ENCODE measurements at regions not wholly inside any gene's neighbourhood (a gene's known extent, or its start where the extent isn't known, plus 50 kb on each side); places are given as distances from the start of the nearest gene placed in this dataset.

DNA sequence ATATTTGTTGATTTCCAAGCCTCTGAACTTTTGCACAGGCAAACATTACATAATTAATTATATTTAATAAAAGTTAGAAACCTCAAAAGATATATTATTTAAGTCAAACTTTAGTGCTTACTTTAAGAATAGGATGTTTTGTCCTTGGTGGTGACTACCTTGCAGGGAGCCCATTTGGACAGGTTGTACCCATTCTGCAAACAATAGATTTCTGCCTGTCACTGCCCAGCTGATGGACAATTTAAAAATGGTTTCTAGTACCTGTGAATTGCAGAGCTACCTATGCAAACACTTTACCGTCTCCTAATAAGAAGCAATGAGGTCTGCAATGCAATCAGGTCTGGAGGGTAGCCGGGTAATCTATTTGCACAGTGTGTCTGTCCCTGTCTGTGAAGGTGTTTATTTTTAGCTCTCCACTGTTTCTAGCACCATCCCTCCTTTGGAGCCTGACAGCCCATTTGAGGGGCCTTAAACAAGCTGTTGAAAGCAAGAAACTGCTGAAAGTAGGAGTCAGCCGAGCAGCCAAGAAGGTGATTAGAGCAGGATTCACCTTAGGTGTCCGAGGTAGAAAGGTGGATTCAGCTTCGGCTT lies 556.2 kb upstream of the CFAP20DC start:
- TF ChIP-seq ZNF274 (IDR thresholded peaks at IDR 0.05; ENCODE audit: insufficient read depth, insufficient read length): no peak
- TF ChIP-seq, protein P1, sequence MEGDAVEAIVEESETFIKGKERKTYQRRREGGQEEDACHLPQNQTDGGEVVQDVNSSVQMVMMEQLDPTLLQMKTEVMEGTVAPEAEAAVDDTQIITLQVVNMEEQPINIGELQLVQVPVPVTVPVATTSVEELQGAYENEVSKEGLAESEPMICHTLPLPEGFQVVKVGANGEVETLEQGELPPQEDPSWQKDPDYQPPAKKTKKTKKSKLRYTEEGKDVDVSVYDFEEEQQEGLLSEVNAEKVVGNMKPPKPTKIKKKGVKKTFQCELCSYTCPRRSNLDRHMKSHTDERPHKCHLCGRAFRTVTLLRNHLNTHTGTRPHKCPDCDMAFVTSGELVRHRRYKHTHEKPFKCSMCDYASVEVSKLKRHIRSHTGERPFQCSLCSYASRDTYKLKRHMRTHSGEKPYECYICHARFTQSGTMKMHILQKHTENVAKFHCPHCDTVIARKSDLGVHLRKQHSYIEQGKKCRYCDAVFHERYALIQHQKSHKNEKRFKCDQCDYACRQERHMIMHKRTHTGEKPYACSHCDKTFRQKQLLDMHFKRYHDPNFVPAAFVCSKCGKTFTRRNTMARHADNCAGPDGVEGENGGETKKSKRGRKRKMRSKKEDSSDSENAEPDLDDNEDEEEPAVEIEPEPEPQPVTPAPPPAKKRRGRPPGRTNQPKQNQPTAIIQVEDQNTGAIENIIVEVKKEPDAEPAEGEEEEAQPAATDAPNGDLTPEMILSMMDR (IDR thresholded peaks at IDR 0.05 in 2 of 3, conservative IDR thresholded peaks at IDR 0.05 in 1 of 3; ENCODE audit: control insufficient read depth in 2 of 3, extremely low read depth in 1 of 3, insufficient read depth in 1 of 3, low read depth in 3 of 3, low read length in 3 of 3): no peak
- TF ChIP-seq, protein P2, sequence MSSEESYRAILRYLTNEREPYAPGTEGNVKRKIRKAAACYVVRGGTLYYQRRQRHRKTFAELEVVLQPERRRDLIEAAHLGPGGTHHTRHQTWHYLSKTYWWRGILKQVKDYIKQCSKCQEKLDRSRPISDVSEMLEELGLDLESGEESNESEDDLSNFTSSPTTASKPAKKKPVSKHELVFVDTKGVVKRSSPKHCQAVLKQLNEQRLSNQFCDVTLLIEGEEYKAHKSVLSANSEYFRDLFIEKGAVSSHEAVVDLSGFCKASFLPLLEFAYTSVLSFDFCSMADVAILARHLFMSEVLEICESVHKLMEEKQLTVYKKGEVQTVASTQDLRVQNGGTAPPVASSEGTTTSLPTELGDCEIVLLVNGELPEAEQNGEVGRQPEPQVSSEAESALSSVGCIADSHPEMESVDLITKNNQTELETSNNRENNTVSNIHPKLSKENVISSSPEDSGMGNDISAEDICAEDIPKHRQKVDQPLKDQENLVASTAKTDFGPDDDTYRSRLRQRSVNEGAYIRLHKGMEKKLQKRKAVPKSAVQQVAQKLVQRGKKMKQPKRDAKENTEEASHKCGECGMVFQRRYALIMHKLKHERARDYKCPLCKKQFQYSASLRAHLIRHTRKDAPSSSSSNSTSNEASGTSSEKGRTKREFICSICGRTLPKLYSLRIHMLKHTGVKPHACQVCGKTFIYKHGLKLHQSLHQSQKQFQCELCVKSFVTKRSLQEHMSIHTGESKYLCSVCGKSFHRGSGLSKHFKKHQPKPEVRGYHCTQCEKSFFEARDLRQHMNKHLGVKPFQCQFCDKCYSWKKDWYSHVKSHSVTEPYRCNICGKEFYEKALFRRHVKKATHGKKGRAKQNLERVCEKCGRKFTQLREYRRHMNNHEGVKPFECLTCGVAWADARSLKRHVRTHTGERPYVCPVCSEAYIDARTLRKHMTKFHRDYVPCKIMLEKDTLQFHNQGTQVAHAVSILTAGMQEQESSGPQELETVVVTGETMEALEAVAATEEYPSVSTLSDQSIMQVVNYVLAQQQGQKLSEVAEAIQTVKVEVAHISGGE (CRISPR knock-in tag; IDR thresholded peaks at IDR 0.05): no peak
- TF ChIP-seq, protein P3, sequence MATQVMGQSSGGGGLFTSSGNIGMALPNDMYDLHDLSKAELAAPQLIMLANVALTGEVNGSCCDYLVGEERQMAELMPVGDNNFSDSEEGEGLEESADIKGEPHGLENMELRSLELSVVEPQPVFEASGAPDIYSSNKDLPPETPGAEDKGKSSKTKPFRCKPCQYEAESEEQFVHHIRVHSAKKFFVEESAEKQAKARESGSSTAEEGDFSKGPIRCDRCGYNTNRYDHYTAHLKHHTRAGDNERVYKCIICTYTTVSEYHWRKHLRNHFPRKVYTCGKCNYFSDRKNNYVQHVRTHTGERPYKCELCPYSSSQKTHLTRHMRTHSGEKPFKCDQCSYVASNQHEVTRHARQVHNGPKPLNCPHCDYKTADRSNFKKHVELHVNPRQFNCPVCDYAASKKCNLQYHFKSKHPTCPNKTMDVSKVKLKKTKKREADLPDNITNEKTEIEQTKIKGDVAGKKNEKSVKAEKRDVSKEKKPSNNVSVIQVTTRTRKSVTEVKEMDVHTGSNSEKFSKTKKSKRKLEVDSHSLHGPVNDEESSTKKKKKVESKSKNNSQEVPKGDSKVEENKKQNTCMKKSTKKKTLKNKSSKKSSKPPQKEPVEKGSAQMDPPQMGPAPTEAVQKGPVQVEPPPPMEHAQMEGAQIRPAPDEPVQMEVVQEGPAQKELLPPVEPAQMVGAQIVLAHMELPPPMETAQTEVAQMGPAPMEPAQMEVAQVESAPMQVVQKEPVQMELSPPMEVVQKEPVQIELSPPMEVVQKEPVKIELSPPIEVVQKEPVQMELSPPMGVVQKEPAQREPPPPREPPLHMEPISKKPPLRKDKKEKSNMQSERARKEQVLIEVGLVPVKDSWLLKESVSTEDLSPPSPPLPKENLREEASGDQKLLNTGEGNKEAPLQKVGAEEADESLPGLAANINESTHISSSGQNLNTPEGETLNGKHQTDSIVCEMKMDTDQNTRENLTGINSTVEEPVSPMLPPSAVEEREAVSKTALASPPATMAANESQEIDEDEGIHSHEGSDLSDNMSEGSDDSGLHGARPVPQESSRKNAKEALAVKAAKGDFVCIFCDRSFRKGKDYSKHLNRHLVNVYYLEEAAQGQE (IDR thresholded peaks at IDR 0.05; ENCODE audit: low read depth, low read length): no peak
- no peak for TF ChIP-seq POLR2A (IDR thresholded peaks at IDR 0.05; ENCODE audit: low read depth, low read length)
- no peak for TF ChIP-seq POLR2AphosphoS5 (IDR thresholded peaks at IDR 0.05; ENCODE audit: low read length)
- TF ChIP-seq MTA2 (IDR thresholded peaks at IDR 0.05; ENCODE audit: low read depth): no peak
- TF ChIP-seq, protein P4, sequence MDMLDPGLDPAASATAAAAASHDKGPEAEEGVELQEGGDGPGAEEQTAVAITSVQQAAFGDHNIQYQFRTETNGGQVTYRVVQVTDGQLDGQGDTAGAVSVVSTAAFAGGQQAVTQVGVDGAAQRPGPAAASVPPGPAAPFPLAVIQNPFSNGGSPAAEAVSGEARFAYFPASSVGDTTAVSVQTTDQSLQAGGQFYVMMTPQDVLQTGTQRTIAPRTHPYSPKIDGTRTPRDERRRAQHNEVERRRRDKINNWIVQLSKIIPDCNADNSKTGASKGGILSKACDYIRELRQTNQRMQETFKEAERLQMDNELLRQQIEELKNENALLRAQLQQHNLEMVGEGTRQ (IDR thresholded peaks at IDR 0.05; ENCODE audit: borderline replicate concordance, low read depth, low read length): no peak
- TF ChIP-seq, protein P5, sequence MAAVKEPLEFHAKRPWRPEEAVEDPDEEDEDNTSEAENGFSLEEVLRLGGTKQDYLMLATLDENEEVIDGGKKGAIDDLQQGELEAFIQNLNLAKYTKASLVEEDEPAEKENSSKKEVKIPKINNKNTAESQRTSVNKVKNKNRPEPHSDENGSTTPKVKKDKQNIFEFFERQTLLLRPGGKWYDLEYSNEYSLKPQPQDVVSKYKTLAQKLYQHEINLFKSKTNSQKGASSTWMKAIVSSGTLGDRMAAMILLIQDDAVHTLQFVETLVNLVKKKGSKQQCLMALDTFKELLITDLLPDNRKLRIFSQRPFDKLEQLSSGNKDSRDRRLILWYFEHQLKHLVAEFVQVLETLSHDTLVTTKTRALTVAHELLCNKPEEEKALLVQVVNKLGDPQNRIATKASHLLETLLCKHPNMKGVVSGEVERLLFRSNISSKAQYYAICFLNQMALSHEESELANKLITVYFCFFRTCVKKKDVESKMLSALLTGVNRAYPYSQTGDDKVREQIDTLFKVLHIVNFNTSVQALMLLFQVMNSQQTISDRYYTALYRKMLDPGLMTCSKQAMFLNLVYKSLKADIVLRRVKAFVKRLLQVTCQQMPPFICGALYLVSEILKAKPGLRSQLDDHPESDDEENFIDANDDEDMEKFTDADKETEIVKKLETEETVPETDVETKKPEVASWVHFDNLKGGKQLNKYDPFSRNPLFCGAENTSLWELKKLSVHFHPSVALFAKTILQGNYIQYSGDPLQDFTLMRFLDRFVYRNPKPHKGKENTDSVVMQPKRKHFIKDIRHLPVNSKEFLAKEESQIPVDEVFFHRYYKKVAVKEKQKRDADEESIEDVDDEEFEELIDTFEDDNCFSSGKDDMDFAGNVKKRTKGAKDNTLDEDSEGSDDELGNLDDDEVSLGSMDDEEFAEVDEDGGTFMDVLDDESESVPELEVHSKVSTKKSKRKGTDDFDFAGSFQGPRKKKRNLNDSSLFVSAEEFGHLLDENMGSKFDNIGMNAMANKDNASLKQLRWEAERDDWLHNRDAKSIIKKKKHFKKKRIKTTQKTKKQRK (IDR thresholded peaks at IDR 0.05; ENCODE audit: low read depth, low read length): no peak
- no peak for TF ChIP-seq RELA (IDR thresholded peaks at IDR 0.05; ENCODE audit: borderline replicate concordance, partially characterized antibody)
- TF ChIP-seq, protein P6, sequence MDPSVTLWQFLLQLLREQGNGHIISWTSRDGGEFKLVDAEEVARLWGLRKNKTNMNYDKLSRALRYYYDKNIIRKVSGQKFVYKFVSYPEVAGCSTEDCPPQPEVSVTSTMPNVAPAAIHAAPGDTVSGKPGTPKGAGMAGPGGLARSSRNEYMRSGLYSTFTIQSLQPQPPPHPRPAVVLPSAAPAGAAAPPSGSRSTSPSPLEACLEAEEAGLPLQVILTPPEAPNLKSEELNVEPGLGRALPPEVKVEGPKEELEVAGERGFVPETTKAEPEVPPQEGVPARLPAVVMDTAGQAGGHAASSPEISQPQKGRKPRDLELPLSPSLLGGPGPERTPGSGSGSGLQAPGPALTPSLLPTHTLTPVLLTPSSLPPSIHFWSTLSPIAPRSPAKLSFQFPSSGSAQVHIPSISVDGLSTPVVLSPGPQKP (IDR thresholded peaks at IDR 0.05; ENCODE audit: low read depth, low read length): no peak
- TF ChIP-seq KDM1A (IDR thresholded peaks at IDR 0.05; ENCODE audit: borderline replicate concordance): no peak
- no peak for TF ChIP-seq CREB1 (IDR thresholded peaks at IDR 0.05; ENCODE audit: low read depth)
